ENCODE measurements at regions not wholly inside any gene's neighbourhood (a gene's known extent, or its start where the extent isn't known, plus 50 kb on each side); places are given as distances from the start of the nearest gene placed in this dataset.

GRCh38 chr3:118488732-118489131, 545.9 kb downstream of the IGSF11 start:
- TF ChIP-seq CTCF (IDR thresholded peaks at IDR 0.05; ENCODE audit: low read length) = no peak
- TF ChIP-seq EZH2 (optimal IDR thresholded peaks at IDR 0.05; ENCODE audit: low read depth, low read length) = no peak
- no peak for TF ChIP-seq EZH2phosphoT487 (IDR thresholded peaks at IDR 0.05; ENCODE audit: low read length)

Data from MM.1S (cell line).